ENCODE measurements at regions not wholly inside any gene's neighbourhood (a gene's known extent, or its start where the extent isn't known, plus 50 kb on each side); places are given as distances from the start of the nearest gene placed in this dataset.

DNA sequence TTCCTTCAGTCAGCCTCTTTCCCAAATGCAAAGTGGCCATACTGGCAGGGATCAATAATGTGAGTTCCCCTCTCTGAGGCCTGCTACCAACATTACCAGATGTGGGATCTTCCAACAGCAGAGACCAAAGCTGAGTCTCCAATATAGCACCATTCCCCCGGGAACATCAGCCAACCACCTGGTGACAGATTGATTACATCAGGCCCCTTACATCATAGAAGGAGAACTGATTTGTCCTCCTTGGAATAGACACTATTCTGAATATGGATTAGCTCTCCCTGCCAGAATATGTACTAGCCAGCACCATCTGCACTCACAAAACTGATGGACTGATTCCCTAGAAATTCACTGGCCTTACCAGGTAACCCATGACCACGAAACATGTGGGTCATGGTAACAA is 61.9 kb upstream of the CARMIL1 start:
- no peak for DNase-seq (ENCODE audit: extremely low read depth in 1 of 2, low read depth in 1 of 2)

DNA sequence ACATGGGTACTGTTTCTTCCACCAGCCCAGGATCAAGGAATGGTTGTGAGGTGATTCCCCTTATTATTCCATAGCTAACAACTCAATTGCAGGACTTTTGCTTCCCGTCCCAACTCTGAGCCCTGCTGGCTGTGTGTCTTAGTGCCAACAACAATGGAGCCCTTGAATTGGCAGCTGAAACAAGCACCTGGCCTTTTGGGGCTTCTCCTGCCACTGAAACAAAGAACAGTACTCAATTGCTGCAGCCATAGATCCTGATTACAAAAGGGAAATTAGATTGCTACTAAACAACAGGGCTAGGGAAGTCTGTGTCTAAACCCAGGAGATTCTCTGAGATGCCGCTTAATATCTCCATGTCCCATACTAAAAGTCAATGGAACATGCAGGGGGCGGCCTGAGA is 61.3 kb upstream of the CARMIL1 start:
- no peak for DNase-seq (ENCODE audit: extremely low read depth in 1 of 2, low read depth in 1 of 2)

DNA sequence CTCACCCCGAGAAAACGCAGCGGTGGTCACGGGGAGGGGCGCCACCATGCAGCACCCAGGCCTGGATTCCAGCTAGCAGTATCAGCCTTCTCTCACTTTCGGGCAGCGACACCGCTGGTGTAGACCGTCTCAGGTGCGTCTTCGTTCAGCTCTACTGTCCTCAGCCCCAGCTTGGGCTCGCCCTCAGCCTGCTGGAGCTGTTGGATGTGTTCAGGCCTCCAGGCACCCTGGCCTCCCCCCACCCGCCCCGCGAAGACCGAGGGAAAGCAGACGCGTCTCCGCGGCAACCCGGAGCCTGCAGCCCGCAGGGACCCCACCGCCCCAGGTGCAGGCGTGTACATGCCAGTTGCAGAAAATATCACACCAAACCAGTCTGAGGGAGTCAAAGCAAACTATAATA is 60.8 kb upstream of the CARMIL1 start:
- DNase-seq (ENCODE audit: extremely low read depth in 1 of 2, low read depth in 1 of 2), result no peak

DNA sequence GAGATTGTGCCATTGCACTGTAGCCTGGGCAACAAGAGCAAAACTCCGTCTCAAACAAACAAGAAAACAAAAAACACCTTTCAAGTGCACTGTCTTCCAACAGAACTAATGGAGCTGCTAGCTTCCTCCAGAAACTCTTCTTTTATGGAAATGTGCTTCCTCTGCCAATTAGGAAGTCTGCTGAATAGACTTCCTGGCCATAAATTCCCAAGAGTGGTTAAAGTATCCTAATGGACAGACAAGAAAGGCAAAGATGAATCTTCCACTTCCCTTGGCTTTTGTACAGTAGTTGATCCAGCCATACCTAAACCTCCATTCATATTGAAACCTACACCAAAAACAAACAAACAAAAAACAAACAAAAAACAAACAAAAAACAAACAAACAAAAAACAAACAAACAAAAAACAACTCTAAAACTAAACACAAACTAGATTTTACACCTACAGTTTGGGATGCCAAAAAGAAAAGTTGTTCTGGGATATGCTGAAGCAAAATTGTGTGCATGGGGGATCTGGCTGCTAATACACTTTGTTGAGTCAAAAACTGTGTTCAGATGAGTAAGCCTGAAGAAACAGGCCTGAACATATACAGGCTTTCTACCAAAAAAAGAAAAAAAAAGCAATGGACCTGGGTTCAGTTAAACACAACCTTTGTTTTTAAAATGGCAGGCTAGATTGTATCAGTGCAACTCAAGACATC is 59.8 kb upstream of the CARMIL1 start:
- DNase-seq (ENCODE audit: extremely low read depth in 1 of 2, low read depth in 1 of 2), result no peak

DNA sequence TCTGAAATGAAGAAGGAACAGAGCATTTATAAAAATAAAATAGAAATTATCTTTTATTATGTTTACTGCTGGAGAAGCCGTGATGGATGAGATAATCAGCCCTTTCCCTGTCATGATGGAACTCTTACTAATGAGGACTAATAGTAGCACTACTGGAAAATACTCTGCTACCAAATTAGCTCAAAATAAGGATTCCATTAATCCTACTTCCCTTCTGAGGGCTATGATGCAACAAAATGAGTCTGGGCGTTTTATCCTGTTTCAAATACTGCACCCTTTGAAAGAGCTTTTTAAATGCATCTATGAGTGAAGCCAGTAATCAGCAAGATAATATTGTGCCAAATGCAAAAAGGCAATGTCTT is 59.3 kb upstream of the CARMIL1 start:
- DNase-seq (ENCODE audit: extremely low read depth in 1 of 2, low read depth in 1 of 2), result no peak

DNA sequence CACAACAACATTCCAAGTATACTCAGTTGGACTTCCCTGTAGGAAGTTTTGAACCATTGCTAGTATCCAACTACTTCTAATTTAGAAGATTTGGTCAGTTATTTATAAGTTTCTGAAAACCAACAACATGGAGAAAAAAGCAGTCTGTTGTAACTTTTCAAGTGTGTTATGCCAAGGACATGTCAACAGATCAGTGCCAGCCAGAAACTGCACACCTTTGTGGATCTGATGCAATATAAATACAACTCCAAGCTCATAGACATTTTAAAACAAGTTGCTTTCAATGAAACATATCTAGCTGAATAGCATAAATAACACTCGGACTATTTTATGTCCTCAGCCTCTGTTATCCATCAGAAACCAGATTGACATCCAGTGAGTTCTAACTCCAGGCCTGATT is 58.3 kb upstream of the CARMIL1 start:
- no peak for DNase-seq (ENCODE audit: extremely low read depth in 1 of 2, low read depth in 1 of 2)

DNA sequence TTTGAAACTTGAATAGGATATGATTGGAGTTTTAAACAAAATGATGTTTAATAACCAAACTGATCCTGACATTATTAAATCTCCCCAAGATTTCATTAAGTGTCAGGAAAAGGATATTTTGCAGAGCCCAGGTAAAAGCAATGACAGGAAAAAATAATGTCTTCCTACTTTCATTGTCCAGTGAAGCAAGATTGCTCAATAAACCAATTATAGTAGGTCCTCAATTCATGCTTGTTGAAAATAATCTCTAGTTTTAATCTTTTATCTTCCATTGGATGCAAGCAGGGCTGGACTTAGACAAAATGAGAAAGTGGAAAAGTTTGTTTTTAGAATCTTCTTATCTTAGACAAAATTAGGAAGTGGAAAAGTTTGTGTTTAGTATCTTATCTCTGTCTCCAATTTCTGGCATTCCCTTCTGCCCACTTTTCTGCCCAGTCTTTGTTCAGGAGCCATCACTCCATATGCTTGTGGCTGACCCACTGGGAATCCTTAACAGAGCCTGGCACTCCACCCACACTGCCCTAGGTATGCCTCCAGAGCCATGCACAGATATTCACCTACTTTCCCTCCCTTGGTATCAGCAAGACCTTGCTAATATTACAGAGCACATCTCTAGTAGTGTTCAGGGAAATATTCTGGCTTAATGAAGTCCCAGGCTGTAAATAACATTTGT is 57.0 kb upstream of the CARMIL1 start:
- no peak for DNase-seq (ENCODE audit: extremely low read depth in 1 of 2, low read depth in 1 of 2)

DNA sequence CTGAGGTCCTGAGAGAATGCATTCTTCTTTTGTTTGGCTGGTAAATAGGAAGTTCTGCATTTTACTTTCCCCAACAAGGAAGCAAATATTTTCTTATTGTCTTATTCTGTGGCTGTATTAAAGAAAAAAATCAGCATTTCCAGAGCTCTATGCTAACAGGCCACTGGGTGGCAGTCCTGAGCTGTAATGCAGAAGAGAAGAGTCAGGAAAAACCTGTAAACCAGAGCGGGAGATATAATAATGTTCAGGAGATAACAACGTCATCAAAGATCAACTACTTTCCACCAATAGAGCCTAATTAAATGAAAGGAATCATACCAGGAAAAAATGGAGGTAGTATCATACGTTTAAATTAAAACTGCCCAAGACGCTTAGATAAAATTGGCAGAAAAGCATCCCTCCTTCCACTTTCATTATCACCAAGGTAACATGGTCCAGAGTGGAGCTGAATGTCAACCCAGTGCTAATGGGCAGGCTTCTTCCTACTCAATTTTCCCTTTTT is 55.6 kb upstream of the CARMIL1 start:
- DNase-seq (ENCODE audit: extremely low read depth in 1 of 2, low read depth in 1 of 2), result peak; percentile 16 to 30

DNA sequence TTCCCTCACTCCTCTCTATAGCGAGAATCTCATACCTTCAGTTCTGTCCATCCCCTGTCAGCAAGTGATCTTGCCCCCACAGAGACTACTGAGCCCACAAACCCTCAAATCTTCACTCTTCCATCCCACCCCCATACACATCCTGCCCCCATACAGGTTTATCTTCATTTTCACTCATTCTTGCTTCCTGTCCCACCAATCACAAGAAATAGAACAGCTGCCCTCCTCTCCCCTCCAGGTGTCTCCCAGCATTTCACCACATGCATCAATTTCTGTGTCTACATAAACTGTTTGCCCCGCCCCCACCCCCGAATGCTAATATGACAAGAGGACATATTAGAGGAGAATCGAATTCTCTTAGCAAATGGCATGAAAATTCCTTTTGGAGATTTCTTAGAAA is 54.9 kb upstream of the CARMIL1 start:
- DNase-seq (ENCODE audit: extremely low read depth in 1 of 2, low read depth in 1 of 2), result no peak

DNA sequence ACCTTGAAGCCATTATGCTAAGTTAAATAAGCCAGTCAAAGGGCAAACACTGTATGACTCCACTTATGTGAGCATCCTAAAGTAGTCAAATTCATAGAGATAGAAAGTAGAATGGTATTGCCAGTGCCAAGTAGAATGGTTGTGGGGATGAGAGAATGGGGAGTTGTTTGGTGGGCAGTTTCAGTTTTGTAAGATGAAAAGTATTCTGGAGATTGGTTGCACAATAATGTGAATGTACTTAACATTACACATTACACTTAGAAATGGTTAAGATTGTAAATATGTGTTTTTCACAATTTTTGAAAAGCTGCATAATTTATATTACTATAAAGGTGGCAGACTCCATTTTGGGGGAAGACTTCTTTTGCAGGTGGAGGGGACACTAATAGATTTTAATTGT is 51.3 kb upstream of the CARMIL1 start:
- DNase-seq (ENCODE audit: extremely low read depth in 1 of 2, low read depth in 1 of 2), result no peak
